DMS53 treated with DMSO at 0.1 percent for 48 hours (cell line): ENCODE measurements at regions not wholly inside any gene's neighbourhood (a gene's known extent, or its start where the extent isn't known, plus 50 kb on each side); places are given as distances from the start of the nearest gene placed in this dataset.
"Not testable (repeated sequence)": the region's sequence is repeated elsewhere in the genome, so short reads cannot be mapped to it uniquely, and the experiment has no call there.

ENCODE experiments used
- DNase-seq: peaks from one replicate; lab custom pipeline; 2025; ENCODE audit not compliant: unreplicated experiment; lab: John Stamatoyannopoulos, UW

GRCh38 chr9:21533597-21533996 lies 51.5 kb upstream of the IFNE start:
- no peak for DNase-seq

GRCh38 chr9:21535396-21535795 lies 53.3 kb upstream of the IFNE start:
- DNase-seq = no peak

GRCh38 chr9:21542787-21543186 lies 60.7 kb upstream of the IFNE start:
- DNase-seq = no peak

GRCh38 chr9:21543187-21543586 lies 61.1 kb upstream of the IFNE start:
- DNase-seq = no peak

GRCh38 chr9:21543816-21544215 lies 61.7 kb upstream of the IFNE start:
- not testable (repeated sequence) for DNase-seq

GRCh38 chr9:21546949-21547348 lies 64.8 kb upstream of the IFNE start:
- DNase-seq = no peak

GRCh38 chr9:21549251-21549765 lies 67.2 kb upstream of the IFNE start:
- no peak for DNase-seq

GRCh38 chr9:21549890-21550289 lies 67.8 kb upstream of the IFNE start:
- DNase-seq = no peak

GRCh38 chr9:21550392-21550791 lies 68.3 kb upstream of the IFNE start:
- DNase-seq = no peak

GRCh38 chr9:21551401-21551800 lies 69.3 kb upstream of the IFNE start:
- DNase-seq = no peak

GRCh38 chr9:21552244-21553170 lies 70.4 kb upstream of the IFNE start:
- no peak for DNase-seq

GRCh38 chr9:21553441-21553840 lies 71.3 kb upstream of the IFNE start:
- DNase-seq = no peak

- no peak for DNase-seq
Measured at GRCh38 chr9:21554813-21555212, 72.7 kb upstream of the IFNE start.

GRCh38 chr9:21555911-21556310 lies 73.8 kb upstream of the IFNE start:
- DNase-seq = no peak

GRCh38 chr9:21556581-21557427 lies 74.7 kb upstream of the IFNE start:
- DNase-seq = no peak

GRCh38 chr9:21557428-21557768 lies 75.3 kb upstream of the IFNE start:
- DNase-seq = no peak

- DNase-seq = no peak
Measured at GRCh38 chr9:21558079-21558478, 76.0 kb upstream of the IFNE start.

GRCh38 chr9:21558615-21559401 lies 76.7 kb upstream of the IFNE start:
- DNase-seq = peak; percentile 29

- DNase-seq = peak; percentile 55
Measured at GRCh38 chr9:21559402-21560280, 77.5 kb upstream of the IFNE start.

- DNase-seq = peak; percentile 16
Measured at GRCh38 chr9:21560281-21560745, 78.2 kb upstream of the IFNE start.
